HepG2 (cell line): ENCODE measurements at regions not wholly inside any gene's neighbourhood (a gene's known extent, or its start where the extent isn't known, plus 50 kb on each side); places are given as distances from the start of the nearest gene placed in this dataset.

ENCODE experiments used
- ATAC-seq: fragments of 200-7000 bp; cut with Tn5 transposase; 3 replicates; pipeline ENCODE4 v1.9.1; 2020; ENCODE audit warnings: mild to moderate bottlenecking, moderate library complexity
- BruUV-seq: library from RNA; stranded (reverse); fragments of 400-500 nt; replicated peaks from 2 replicates; lab custom pipeline; 2021; lab: Mats Ljungman, UMichigan
- CTCF ChIA-PET: fragments of 300-600 bp; formaldehyde crosslinking; extraction: SDS; loops from one replicate; lab custom pipeline; 2021; ENCODE audit warnings: low total read pairs, inconsistent platforms, low intra/inter-chr PET ratio; lab: Yijun Ruan, JAX
- POLR2A ChIA-PET: fragments of 350-600 bp; sonication (Branson Sonifier 250); formaldehyde crosslinking; loops from one replicate; lab custom pipeline; 2020; ENCODE audit warnings: antibody characterized with exemption, inconsistent platforms; lab: Yijun Ruan, JAX
- DNase-seq: peaks from one replicate; pipeline ENCODE4 v3.0.0-alpha.2; 2015; ENCODE audit warnings: low spot score
- FAIRE-seq: peaks from 3 replicates; lab custom pipeline; 2011; peaks lifted over from hg19 to GRCh38; lab: Jason Lieb, UNC
- H2AFZ ChIP-seq: one replicate; pipeline ENCODE4 v1.6.1; 2011; ENCODE audit warnings: low read length, inconsistent platforms
- H3K27ac ChIP-seq: fragments of 300-600 bp; 3 replicates; pipeline ENCODE4 v1.8.0; 2011; ENCODE audit warnings: mixed run types, mild to moderate bottlenecking, mixed read lengths, low read length, inconsistent platforms; ENCODE audit not compliant: insufficient read depth; ENCODE audit errors: extremely low read length
- H3K27me3 ChIP-seq, 2 experiments: fragments of 200-600 bp in 1 of 2; 2 replicates in 1 of 2; 3 replicates in 1 of 2; pipeline versions ENCODE4 v1.6.0 to v1.8.0; 2011; ENCODE audit warnings: low read length in 2 of 2, mild to moderate bottlenecking in 2 of 2, moderate library complexity in 2 of 2, inconsistent platforms in 1 of 2; ENCODE audit not compliant: insufficient read depth in 2 of 2, control insufficient read depth in 1 of 2
- H3K36me3 ChIP-seq, 2 experiments: fragments of 200-600 bp in 1 of 2; replicated peaks in 1 of 2; 2 replicates in 1 of 2; 3 replicates in 1 of 2; pipeline versions ENCODE4 v1.5.1 to v1.8.0; 2011; ENCODE audit warnings: low read length in 2 of 2, inconsistent platforms in 1 of 2; ENCODE audit not compliant: insufficient read depth in 2 of 2, control insufficient read depth in 1 of 2
- H3K4me1 ChIP-seq: 2 replicates; pipeline ENCODE4 v1.5.1; 2012; ENCODE audit warnings: low read length, inconsistent platforms; ENCODE audit not compliant: insufficient read depth
- H3K4me2 ChIP-seq: 2 replicates; pipeline ENCODE4 v1.6.0; 2011; ENCODE audit warnings: low read depth, low read length, inconsistent platforms
- H3K4me3 ChIP-seq, 3 experiments: fragments of 200-600 bp in 1 of 3; sonication (generic), shearing (Covaris generic) in 1 of 3; replicated peaks in 1 of 3; 2 replicates each; pipeline ENCODE4 v1.5.1; 2011 to 2016; ENCODE audit warnings: low read length in 3 of 3, inconsistent platforms in 2 of 3, low read depth in 2 of 3, mild to moderate bottlenecking in 2 of 3, control low read depth in 1 of 3, mixed read lengths in 1 of 3; ENCODE audit not compliant: insufficient read depth in 1 of 3
- H3K79me2 ChIP-seq: one replicate; pipeline ENCODE4 v1.6.1; 2011; ENCODE audit warnings: low read length, inconsistent platforms; ENCODE audit not compliant: insufficient read depth
- H3K9ac ChIP-seq: 2 replicates; pipeline ENCODE4 v1.6.0; 2011; ENCODE audit warnings: mild to moderate bottlenecking, low read depth, low read length, inconsistent platforms; ENCODE audit not compliant: insufficient read depth
- H3K9me3 ChIP-seq: 2 replicates; pipeline ENCODE4 v1.5.1; 2012; ENCODE audit warnings: mild to moderate bottlenecking, low read length
- H4K20me1 ChIP-seq: 2 replicates; pipeline ENCODE4 v1.6.0; 2011; ENCODE audit warnings: inconsistent platforms, mild to moderate bottlenecking, low read length, moderate library complexity; ENCODE audit not compliant: insufficient read depth
- KDM2A ChIP-seq: sonication (generic); formaldehyde crosslinking; IDR thresholded peaks from 2 replicates; pipeline ENCODE4 v1.4.0; 2020; ENCODE audit warnings: low read depth, missing genetic modification reagents, borderline replicate concordance
- KLF11 ChIP-seq: IDR thresholded peaks from 2 replicates; pipeline ENCODE4 v1.6.1; 2016; ENCODE audit warnings: missing compliant biosample characterization
- NFYB ChIP-seq: sonication (generic); formaldehyde crosslinking; IDR thresholded peaks from 2 replicates; pipeline ENCODE4 v1.4.0; 2020; ENCODE audit warnings: missing genetic modification reagents
- RNF219 ChIP-seq: sonication (generic); formaldehyde crosslinking; IDR thresholded peaks from 2 replicates; pipeline ENCODE4 v1.5.0; 2020; ENCODE audit warnings: mild to moderate bottlenecking, missing genetic modification reagents
- SMAD1 ChIP-seq: sonication (generic); formaldehyde crosslinking; IDR thresholded peaks from 2 replicates; pipeline ENCODE4 v1.4.0; 2020; ENCODE audit warnings: missing genetic modification reagents, low read depth, mild to moderate bottlenecking, borderline replicate concordance
- USF2 ChIP-seq, 2 experiments: sonication (generic) in 1 of 2; formaldehyde crosslinking in 1 of 2; IDR thresholded peaks; 2 replicates each; pipeline versions ENCODE4 v1.5.1 to v1.6.1; 2011 to 2020; ENCODE audit warnings: borderline replicate concordance in 1 of 2, low read depth in 1 of 2, low read length in 1 of 2, mild to moderate bottlenecking in 1 of 2, missing genetic modification reagents in 1 of 2, moderate library complexity in 1 of 2
- ZNF143 ChIP-seq: sonication (generic); formaldehyde crosslinking; IDR thresholded peaks from 2 replicates; pipeline ENCODE4 v1.4.0; 2020; ENCODE audit warnings: missing genetic modification reagents
- ZNF703 ChIP-seq: sonication (generic); formaldehyde crosslinking; IDR thresholded peaks from 2 replicates; pipeline ENCODE4 v1.5.1; 2020; ENCODE audit warnings: missing genetic modification reagents, mild to moderate bottlenecking, moderate library complexity, borderline replicate concordance
- WGBS: methylation state at CpG from one replicate; pipeline ENCODE4 v1.1.6; 2017; ENCODE audit warnings: low lambda C conversion rate; 5-methylcytosine and 5-hydroxymethylcytosine counted together
- in situ Hi-C: cut with HindIII; loops from 2 replicates; pipeline ENCODE4 v1.10.0; 2017; ENCODE audit warnings: low pct_unique_long_range_greater_than_20kb; ENCODE audit not compliant: extremely low pct_ligation_motif_present
- intact Hi-C: fragments of 100-400 bp; cut with micrococcal nuclease; formaldehyde crosslinking; loops from one replicate; pipeline ENCODE4 v1.10.0; 2022; ENCODE audit not compliant: unreplicated experiment

GRCh38 chr13:95406176-95406575 is 104.9 kb upstream of the ABCC4 start (continued):
- TF ChIP-seq USF2 (IDR thresholded peaks at IDR 0.05; ENCODE audit: low read depth, low read length) = no peak
- no peak for TF ChIP-seq USF2 (CRISPR knock-in tag; IDR thresholded peaks at IDR 0.05; ENCODE audit: borderline replicate concordance)
- TF ChIP-seq, all 625 proteins: peak for 0

DNA sequence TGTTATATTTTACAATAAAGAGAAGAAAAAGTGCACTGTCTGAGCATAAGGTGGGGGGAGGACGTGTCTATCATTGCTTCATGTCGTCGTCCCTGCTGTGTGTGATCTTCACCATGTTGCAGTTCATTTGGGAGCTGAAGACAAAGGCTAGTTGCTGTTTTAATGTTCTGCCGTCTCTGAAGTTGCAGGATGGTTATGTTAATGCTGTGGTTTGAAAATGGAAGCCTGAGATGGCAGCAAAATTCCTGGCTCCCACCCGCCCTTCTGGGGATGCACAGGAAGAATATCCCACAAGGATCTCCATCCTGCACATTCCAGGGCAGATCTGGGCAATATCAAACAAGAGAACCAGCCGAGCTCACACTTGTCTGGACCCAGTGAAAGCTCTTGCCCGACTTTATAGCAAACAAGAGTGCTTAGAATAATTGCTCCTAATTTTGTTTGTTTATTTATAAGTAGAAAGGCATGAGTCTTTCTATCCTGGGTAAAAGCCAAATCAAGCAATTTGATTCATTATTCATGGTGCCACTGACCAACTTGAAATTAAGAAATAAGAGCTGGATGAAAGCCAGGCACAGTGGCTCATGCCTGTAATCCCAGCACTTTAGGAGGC is 110.3 kb upstream of the ABCC4 start:
- no peak for DNase-seq
- CTCF ChIA-PET = no interaction called here
- Histone ChIP-seq H3K4me3 (no peak overlapping the region), H3K36me3 (no peaks in the 10 kb centered on the region)
- no peak for ATAC-seq
- TF ChIP-seq ZNF143 (no peak), NFYB (CRISPR knock-in tag) (no peak), KLF11 (CRISPR knock-in tag) (no peak), RNF219 (CRISPR knock-in tag) (no peak), SMAD1 (no peak), ZNF703 (CRISPR knock-in tag) (no peak), KDM2A (CRISPR knock-in tag) (no peak)
- TF ChIP-seq, all 625 proteins: peak for 0
- no TSS peak for BruUV-seq
- in situ Hi-C loops = loop anchor here (25.0 kb wide), 2 partner anchors 399 to 749 kb away; no protein-coding TSS in a partner anchor
- Histone ChIP-seq H3K4me2 (no peak overlapping the region), H3K27ac (no peak overlapping the region), H3K27me3 (peaks cover 0 to 2% of the 10 kb centered on the region in 2 experiments; a peak in 1 of 5 replicates), H3K9ac (no peak overlapping the region), H3K4me1 (no peaks in the 10 kb centered on the region), H3K9me3 (no peaks in the 10 kb centered on the region), H3K79me2 (no peaks in the 10 kb centered on the region), H2AFZ (no peak overlapping the region), H4K20me1 (no peaks in the 10 kb centered on the region)
- WGBS = 6% methylated on average over 7 of the region's 7 CpGs
- no peak for FAIRE-seq
- POLR2A ChIA-PET = no interaction called here
- intact Hi-C loops = no loop called here
